ENCODE measurements at regions not wholly inside any gene's neighbourhood (a gene's known extent, or its start where the extent isn't known, plus 50 kb on each side); places are given as distances from the start of the nearest gene placed in this dataset.

GRCh38 chr4:22091352-22091717 is 142.8 kb upstream of the KCNIP4 start:
- TF ChIP-seq, protein P1, sequence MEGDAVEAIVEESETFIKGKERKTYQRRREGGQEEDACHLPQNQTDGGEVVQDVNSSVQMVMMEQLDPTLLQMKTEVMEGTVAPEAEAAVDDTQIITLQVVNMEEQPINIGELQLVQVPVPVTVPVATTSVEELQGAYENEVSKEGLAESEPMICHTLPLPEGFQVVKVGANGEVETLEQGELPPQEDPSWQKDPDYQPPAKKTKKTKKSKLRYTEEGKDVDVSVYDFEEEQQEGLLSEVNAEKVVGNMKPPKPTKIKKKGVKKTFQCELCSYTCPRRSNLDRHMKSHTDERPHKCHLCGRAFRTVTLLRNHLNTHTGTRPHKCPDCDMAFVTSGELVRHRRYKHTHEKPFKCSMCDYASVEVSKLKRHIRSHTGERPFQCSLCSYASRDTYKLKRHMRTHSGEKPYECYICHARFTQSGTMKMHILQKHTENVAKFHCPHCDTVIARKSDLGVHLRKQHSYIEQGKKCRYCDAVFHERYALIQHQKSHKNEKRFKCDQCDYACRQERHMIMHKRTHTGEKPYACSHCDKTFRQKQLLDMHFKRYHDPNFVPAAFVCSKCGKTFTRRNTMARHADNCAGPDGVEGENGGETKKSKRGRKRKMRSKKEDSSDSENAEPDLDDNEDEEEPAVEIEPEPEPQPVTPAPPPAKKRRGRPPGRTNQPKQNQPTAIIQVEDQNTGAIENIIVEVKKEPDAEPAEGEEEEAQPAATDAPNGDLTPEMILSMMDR (IDR thresholded peaks at IDR 0.05) = peak; percentile 36
- no peak for TF ChIP-seq EZH2 (IDR thresholded peaks at IDR 0.05)
- no peak for TF ChIP-seq EZH2phosphoT487 (IDR thresholded peaks at IDR 0.05)

Data from neural progenitor cell (in vitro differentiated cells).